Loucy (cell line): ENCODE measurements at regions not wholly inside any gene's neighbourhood (a gene's known extent, or its start where the extent isn't known, plus 50 kb on each side); places are given as distances from the start of the nearest gene placed in this dataset.
"Not testable (repeated sequence)": the region's sequence is repeated elsewhere in the genome, so short reads cannot be mapped to it uniquely, and the experiment has no call there.

Experiments
- H2AFZ ChIP-seq: fragments of 200-600 bp; sonication (generic); 2 replicates; pipeline ENCODE4 v1.6.0; 2016; ENCODE audit warnings: antibody characterized with exemption, mild to moderate bottlenecking, low read length, moderate library complexity
- H3F3A ChIP-seq: fragments of 200-600 bp; 2 replicates; pipeline ENCODE4 v1.6.0; 2016; ENCODE audit warnings: antibody characterized with exemption, low read depth, mild to moderate bottlenecking
- H3K27me3 ChIP-seq: fragments of 200-600 bp; sonication (generic); 2 replicates; pipeline ENCODE4 v1.6.1; 2014; ENCODE audit warnings: low read length, mild to moderate bottlenecking; ENCODE audit not compliant: insufficient read depth, poor library complexity, severe bottlenecking
- H3K36me3 ChIP-seq: fragments of 200-600 bp; sonication (generic); 2 replicates; pipeline ENCODE4 v1.6.1; 2016; ENCODE audit warnings: low read length; ENCODE audit not compliant: insufficient read depth
- H3K4me1 ChIP-seq: fragments of 200-600 bp; sonication (generic); 2 replicates; pipeline ENCODE4 v1.5.1; 2014; ENCODE audit warnings: low read length, mild to moderate bottlenecking; ENCODE audit not compliant: insufficient read depth, poor library complexity, severe bottlenecking
- H3K4me2 ChIP-seq: fragments of 200-600 bp; sonication (generic); 2 replicates; pipeline ENCODE4 v1.6.0; 2014; ENCODE audit warnings: antibody characterized with exemption, low read length, low read depth, mild to moderate bottlenecking; ENCODE audit not compliant: poor library complexity, severe bottlenecking
- H3K4me3 ChIP-seq: fragments of 200-600 bp; sonication (generic); 2 replicates; pipeline ENCODE4 v1.5.1; 2014; ENCODE audit warnings: low read length, mild to moderate bottlenecking, mixed read lengths; ENCODE audit not compliant: poor library complexity, severe bottlenecking
- H3K79me2 ChIP-seq: fragments of 200-600 bp; sonication (generic); 2 replicates; pipeline ENCODE4 v1.6.1; 2014; ENCODE audit warnings: low read length; ENCODE audit not compliant: insufficient read depth
- H3K9ac ChIP-seq: fragments of 200-600 bp; sonication (generic); 2 replicates; pipeline ENCODE4 v1.6.0; 2014; ENCODE audit warnings: mild to moderate bottlenecking, low read depth, low read length, moderate library complexity; ENCODE audit not compliant: poor library complexity, severe bottlenecking
- H3K9me2 ChIP-seq: fragments of 200-600 bp; sonication (generic); replicated peaks from 2 replicates; pipeline ENCODE4 v1.6.1; 2016; ENCODE audit warnings: low read depth, low read length, mixed read lengths
- H3K9me3 ChIP-seq: fragments of 200-600 bp; sonication (generic); 2 replicates; pipeline ENCODE4 v1.6.1; 2014; ENCODE audit warnings: mild to moderate bottlenecking, antibody characterized with exemption, low read length, low read depth; ENCODE audit not compliant: insufficient read depth
- H4K20me1 ChIP-seq: fragments of 200-600 bp; sonication (generic); 2 replicates; pipeline ENCODE4 v1.6.0; 2014; ENCODE audit warnings: antibody characterized with exemption, low read length, mild to moderate bottlenecking; ENCODE audit not compliant: insufficient read depth, poor library complexity, severe bottlenecking
- EZH2phosphoT487 ChIP-seq: fragments of 200-600 bp; IDR thresholded peaks from 2 replicates; pipeline ENCODE4 v1.6.1; 2018; ENCODE audit warnings: antibody characterized with exemption, mild to moderate bottlenecking, moderate library complexity, borderline replicate concordance
- TF ChIP-seq, protein P1 (sequence below): fragments of 200-600 bp; sonication (generic); conservative IDR thresholded peaks from 2 replicates; pipeline ENCODE4 v1.5.1; 2014; ENCODE audit warnings: mild to moderate bottlenecking, antibody characterized with exemption, low read length

DNA sequence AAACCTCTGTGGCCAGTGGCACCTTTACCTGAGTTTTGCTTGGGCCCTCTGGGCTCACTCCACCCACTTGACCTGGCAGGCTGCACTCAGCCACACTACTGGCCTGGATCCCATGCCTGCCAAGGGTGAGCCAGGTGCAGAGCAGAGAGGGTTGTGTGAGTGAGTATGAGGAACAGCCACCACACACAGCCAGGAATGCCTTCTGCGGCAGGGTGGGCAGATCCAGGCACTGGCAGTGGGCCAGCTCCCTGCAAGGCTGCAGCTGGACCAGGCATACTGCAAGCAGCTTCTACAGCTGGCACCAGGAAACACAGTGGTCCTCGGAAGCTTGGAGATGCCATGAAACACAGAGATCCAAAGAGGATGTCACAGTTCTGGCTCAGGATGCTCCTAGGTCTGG, 570.1 kb upstream of the ACTRT1 start:
- no peaks in the 10 kb centered on the region for H3K36me3 ChIP-seq
- no peaks in the 10 kb centered on the region for H3K9me2 ChIP-seq
- H3K79me2 ChIP-seq = no peaks in the 10 kb centered on the region
- H3K27me3 ChIP-seq = no peaks in the 10 kb centered on the region
- H3K9me3 ChIP-seq = no peaks in the 10 kb centered on the region
- H3K4me2 ChIP-seq = no peak overlapping the region
- H2AFZ ChIP-seq = no peak overlapping the region
- H3K4me3 ChIP-seq = no peak overlapping the region
- no peak overlapping the region for H3K9ac ChIP-seq
- no peaks in the 10 kb centered on the region for H3F3A ChIP-seq
- no peaks in the 10 kb centered on the region for H4K20me1 ChIP-seq
- no peaks in the 10 kb centered on the region for H3K4me1 ChIP-seq
- TF ChIP-seq EZH2phosphoT487 = no peak
- TF ChIP-seq, protein P1, sequence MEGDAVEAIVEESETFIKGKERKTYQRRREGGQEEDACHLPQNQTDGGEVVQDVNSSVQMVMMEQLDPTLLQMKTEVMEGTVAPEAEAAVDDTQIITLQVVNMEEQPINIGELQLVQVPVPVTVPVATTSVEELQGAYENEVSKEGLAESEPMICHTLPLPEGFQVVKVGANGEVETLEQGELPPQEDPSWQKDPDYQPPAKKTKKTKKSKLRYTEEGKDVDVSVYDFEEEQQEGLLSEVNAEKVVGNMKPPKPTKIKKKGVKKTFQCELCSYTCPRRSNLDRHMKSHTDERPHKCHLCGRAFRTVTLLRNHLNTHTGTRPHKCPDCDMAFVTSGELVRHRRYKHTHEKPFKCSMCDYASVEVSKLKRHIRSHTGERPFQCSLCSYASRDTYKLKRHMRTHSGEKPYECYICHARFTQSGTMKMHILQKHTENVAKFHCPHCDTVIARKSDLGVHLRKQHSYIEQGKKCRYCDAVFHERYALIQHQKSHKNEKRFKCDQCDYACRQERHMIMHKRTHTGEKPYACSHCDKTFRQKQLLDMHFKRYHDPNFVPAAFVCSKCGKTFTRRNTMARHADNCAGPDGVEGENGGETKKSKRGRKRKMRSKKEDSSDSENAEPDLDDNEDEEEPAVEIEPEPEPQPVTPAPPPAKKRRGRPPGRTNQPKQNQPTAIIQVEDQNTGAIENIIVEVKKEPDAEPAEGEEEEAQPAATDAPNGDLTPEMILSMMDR = no peak

DNA sequence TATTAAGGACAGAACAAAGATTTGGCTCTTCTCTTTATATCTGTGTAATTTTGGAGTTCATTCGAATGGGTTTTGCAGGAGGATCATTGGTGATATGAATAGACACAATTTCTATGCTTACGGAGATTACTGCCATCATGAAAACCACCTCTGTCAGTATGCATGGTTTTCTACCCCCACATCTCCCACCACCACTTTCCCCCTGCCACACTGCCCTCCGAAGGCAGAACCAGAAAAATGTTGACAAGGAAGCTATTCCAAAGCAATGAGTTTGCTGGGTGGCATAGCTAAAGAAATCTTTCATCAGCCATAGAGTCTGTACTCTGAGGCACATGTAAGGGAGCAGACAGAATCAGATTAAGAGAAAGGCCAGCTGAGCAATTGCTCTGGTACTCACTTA, 567.3 kb upstream of the ACTRT1 start:
- H3K27me3 ChIP-seq = no peaks in the 10 kb centered on the region
- no peak overlapping the region for H3K4me3 ChIP-seq
- H2AFZ ChIP-seq = no peak overlapping the region

DNA sequence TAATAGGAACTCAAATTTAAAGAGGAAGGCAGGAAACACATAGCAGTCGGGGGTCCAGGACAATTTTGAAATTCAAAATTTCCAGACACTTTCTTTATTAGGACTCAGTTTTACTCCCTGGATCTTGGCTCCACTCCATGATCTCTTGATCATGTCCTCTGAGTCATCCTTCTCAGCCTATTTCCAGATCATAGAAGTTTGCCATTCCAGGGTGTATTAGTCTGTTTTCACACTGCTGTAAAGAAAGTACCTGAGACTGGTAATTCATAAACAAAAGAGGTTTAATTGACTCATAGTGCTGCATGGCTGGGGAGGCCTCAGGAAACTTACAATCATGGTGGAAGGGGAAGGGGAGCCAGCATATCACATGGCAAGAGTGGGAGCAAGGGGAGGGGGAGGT, 564.7 kb upstream of the ACTRT1 start:
- no peaks in the 10 kb centered on the region for H3K79me2 ChIP-seq
- no peak for TF ChIP-seq EZH2phosphoT487
- TF ChIP-seq, protein P1 = no peak
- no peaks in the 10 kb centered on the region for H3K27me3 ChIP-seq
- H4K20me1 ChIP-seq = no peaks in the 10 kb centered on the region
- H3K9me3 ChIP-seq = no peaks in the 10 kb centered on the region
- no peak overlapping the region for H3K4me3 ChIP-seq
- no peak overlapping the region for H3K4me2 ChIP-seq
- H3K36me3 ChIP-seq = no peaks in the 10 kb centered on the region
- H3K9me2 ChIP-seq = no peaks in the 10 kb centered on the region
- no peak overlapping the region for H2AFZ ChIP-seq
- H3F3A ChIP-seq = no peaks in the 10 kb centered on the region
- no peak overlapping the region for H3K9ac ChIP-seq
- no peaks in the 10 kb centered on the region for H3K4me1 ChIP-seq

More for the DNA sequence above, 567.3 kb upstream of the ACTRT1 start:
- no peaks in the 10 kb centered on the region for H3K9me2 ChIP-seq
- H3K9me3 ChIP-seq = no peaks in the 10 kb centered on the region
- no peaks in the 10 kb centered on the region for H3K79me2 ChIP-seq
- no peaks in the 10 kb centered on the region for H4K20me1 ChIP-seq
- no peak overlapping the region for H3K9ac ChIP-seq
- no peaks in the 10 kb centered on the region for H3K4me1 ChIP-seq
- no peaks in the 10 kb centered on the region for H3F3A ChIP-seq
- TF ChIP-seq, protein P1 = no peak
- TF ChIP-seq EZH2phosphoT487 = no peak
- no peaks in the 10 kb centered on the region for H3K36me3 ChIP-seq
- H3K4me2 ChIP-seq = no peak overlapping the region

DNA sequence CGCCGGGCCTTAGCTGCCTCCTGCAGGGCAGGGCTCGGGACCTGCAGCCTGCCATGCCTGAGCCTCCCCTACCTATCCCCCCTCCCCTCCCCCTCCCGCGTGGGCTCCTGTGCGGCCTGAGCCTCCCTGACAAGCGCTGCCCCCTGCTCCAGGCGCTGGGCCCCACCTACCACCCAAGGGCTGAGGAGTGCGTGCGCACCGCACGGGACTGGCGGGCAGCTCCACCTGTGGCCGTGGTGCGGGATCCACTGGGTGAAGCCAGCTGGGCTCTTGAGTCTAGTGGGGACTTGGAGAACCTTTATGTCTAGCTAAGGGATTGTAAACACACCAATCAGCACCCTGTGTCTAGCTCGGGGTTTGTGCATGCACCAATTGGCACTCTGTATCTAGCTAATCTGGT, 554.6 kb upstream of the ACTRT1 start:
- not testable (repeated sequence) for H3K36me3 ChIP-seq, H3K79me2 ChIP-seq, H3K4me2 ChIP-seq, H3F3A ChIP-seq, H3K4me3 ChIP-seq, H3K4me1 ChIP-seq, H3K27me3 ChIP-seq, H3K9ac ChIP-seq, H3K9me3 ChIP-seq, H3K9me2 ChIP-seq, H2AFZ ChIP-seq, H4K20me1 ChIP-seq

GRCh38 chrX:128606357-128606756, 554.2 kb upstream of the ACTRT1 start:
- H3K9me2 ChIP-seq, H3K4me1 ChIP-seq, H3K79me2 ChIP-seq, H2AFZ ChIP-seq, H3K4me3 ChIP-seq, H3K9me3 ChIP-seq, H3K4me2 ChIP-seq, H3K27me3 ChIP-seq, H3F3A ChIP-seq, H3K9ac ChIP-seq, H3K36me3 ChIP-seq, H4K20me1 ChIP-seq: not testable (repeated sequence)
